NT2/D1 (cell line): ENCODE measurements at regions not wholly inside any gene's neighbourhood (a gene's known extent, or its start where the extent isn't known, plus 50 kb on each side); places are given as distances from the start of the nearest gene placed in this dataset.

Experiments used
- SUZ12 ChIP-seq: IDR thresholded peaks from 2 replicates; pipeline ENCODE4 v1.6.1; 2011; ENCODE audit not compliant: insufficient read length, insufficient read depth; ENCODE audit errors: extremely low read depth
- YY1 ChIP-seq: IDR thresholded peaks from 2 replicates; pipeline ENCODE4 v1.6.1; 2011; ENCODE audit not compliant: insufficient read length, insufficient read depth
- ZNF274 ChIP-seq: IDR thresholded peaks from 2 replicates; pipeline ENCODE4 v1.6.1; 2011; ENCODE audit warnings: mild to moderate bottlenecking, low read depth, low read length

GRCh38 chr2:67950919-67951318 lies 111.9 kb downstream of the C1D start:
- TF ChIP-seq YY1 (no peak), ZNF274 (no peak), SUZ12 (no peak)
